HG02678 (cell line): ENCODE measurements at regions not wholly inside any gene's neighbourhood (a gene's known extent, or its start where the extent isn't known, plus 50 kb on each side); places are given as distances from the start of the nearest gene placed in this dataset.
"Not testable (repeated sequence)": the region's sequence is repeated elsewhere in the genome, so short reads cannot be mapped to it uniquely, and the experiment has no call there.

ENCODE experiments used
- ATAC-seq: cut with Tn5 transposase; IDR thresholded peaks from one replicate; pipeline ENCODE4 v1.9.1; 2021; ENCODE audit warnings: mild to moderate bottlenecking, moderate library complexity; ENCODE audit not compliant: unreplicated experiment

DNA sequence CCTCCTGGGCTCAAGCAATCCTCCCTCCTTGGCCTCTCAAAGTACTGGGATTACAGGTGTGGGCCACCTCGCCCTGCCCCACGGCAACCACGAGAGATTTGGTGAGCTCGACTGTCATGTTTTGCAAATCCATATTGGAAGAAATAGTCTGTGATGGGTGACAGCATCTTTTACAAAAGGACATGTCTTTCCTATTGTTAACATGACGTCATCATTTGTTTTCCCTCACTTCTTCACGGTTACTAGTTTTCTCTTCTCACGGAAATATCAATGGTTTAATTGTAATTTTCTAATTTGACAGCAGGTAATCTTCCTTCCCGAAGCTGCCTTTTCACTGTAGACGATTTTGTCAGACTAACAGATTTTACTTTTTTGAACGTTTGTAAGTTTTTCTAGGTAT, 110.8 kb upstream of the GREM2 start:
- no peak for ATAC-seq

DNA sequence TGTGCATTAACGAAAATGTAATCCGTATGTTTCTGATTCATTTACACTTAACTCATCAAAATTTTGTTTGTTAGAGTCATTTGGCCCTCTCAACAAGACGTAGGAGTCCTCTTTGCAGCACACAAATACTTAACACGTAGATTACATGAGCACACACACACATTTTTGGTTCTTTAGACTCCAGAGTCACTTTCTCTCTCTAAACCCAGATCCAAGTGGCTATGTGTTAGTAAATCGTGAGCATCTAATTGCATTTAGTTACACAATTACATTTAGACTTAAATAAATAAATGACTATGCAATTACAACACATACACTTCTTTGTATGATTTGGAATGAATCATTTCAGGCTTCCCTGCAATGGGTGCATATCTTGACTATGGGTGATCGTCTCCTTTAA, 109.0 kb upstream of the GREM2 start:
- no peak for ATAC-seq

DNA sequence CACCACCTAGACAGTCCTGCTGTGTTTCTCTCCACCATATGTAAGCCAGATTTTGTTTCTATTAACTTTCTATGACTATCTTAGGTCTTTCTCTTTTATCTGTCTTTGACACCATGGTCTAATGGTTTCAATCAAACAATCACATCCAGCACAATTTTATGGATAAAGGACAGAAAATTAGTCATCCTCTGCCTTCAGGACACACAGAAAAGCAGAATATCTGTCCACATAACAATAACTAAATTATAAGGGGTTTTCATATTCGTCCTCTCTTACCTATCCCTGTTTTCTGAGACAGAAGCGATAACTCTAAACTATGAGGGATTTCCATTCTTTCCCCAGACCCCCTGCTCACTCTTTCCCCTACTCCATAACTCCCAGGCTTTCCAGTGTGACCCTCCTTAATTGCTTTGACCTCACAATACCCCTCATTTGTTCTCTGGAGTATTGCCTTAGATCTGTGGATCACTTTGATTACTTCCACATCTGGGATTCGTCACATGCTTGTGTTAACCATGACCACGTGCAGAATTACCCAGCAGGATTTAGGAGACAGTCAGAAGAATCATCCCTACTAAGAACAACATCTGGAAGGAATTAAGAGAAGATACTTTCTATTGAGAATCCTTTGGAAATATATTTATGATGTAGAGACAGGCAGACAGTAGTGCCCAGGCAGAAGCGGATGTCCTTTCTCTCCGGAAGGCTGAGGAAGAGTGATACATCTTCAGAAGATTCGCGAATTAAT, 108.2 kb upstream of the GREM2 start:
- no peak for ATAC-seq

DNA sequence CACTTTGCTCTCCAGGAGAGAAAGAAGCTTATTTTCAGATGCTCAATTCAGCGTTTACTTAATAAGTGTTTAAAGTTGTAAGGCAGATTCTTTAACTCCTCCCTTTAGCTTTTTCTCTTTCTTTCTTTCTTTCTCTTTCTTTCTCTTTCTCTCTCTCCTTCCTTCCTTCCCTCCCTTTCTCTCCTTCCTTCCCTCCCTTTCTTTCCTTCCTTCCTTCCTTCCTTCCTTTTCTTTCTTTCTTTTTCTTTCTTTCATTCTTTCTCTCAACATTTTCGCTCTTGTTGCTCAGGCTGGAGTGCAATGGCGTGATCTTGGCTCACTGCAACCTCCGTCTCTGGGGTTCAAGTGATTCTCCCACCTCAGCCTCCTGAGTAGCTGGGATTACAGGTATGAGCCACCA, 104.6 kb upstream of the GREM2 start:
- ATAC-seq: not testable (repeated sequence)

DNA sequence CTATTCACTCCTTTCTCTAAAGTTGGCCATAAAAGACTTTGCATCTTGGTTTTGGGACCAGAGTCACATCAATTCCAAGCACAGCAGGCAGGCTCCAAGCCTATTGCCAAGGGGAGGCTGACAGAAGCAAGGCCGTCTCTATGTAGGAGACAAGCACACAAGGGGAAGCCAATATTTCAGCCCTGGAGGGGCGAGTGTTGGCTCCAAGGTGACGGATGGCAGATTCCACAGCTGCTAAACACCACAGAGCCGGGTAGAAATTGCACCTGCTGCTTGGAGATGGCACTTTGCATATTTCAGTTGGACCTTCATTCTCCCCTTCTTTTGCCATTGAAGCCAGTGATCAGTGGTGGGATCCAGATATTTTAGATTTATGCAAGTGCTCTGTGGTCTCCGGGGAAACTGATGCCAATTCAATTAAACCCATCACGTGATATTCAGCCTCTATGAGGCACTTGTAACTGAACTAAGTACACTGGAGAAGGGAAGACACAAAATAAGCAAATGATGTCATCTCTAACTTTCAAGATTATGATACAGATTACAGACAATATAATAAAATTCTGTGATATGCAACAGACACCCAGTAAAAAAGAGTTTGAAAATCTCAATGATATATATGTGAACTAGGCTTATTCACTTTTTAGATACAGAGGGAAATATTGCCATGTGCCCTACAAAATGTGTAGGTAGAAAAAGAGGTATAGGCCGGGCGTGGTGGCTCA, 102.8 kb upstream of the GREM2 start:
- ATAC-seq: no peak

DNA sequence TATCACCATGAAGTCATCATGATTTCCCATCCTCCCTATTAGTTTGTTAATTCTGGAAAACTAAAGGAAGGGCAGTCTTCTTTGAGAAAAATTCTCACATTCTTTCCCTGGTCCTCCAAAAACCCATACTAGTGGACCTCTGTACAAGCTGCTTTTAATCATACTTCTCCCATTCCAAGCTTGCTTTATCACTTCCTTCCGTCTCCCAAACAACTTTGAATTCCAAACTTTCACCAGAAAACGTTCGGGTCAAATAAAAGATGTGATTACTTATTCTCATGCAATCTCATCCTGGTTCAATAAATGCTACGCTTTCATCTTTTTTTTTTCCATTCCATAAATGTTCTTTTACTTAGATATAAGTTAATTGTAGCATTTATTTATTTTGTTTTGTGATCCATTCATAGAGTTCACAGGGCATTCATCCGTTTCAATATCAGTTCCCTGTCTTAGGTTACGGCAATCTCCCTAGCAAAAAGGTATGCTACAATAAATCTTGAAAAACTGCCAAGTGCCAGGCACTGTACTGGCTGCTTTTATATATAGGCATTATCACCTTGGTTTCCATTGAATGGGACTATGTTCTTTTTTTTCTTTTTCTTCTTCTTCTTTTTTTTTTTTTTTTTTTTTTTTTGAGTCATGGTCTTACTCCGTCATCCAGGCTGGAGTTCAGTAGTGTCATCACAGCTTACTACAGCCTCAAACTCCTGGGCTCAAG, 100.2 kb upstream of the GREM2 start:
- ATAC-seq: no peak

DNA sequence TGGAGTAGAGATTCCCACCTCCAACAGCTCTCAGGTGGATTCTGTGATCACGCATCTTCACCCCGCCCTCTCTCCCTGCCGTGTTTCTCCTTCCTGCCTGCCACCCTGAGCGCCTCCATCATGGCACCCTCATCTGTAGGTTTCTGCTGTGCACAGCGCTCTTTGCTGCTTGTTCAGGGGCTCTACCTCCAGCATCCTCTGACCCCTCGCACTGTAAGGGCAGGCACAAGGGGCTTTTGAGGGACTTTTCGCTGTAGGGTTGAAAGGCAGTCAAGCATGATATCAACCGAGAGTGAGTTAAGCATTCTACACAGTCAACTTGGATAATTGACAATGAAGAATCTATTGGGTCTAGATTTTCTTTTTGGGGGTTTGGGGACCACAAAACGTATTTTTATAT, 99.1 kb upstream of the GREM2 start:
- ATAC-seq: no peak

DNA sequence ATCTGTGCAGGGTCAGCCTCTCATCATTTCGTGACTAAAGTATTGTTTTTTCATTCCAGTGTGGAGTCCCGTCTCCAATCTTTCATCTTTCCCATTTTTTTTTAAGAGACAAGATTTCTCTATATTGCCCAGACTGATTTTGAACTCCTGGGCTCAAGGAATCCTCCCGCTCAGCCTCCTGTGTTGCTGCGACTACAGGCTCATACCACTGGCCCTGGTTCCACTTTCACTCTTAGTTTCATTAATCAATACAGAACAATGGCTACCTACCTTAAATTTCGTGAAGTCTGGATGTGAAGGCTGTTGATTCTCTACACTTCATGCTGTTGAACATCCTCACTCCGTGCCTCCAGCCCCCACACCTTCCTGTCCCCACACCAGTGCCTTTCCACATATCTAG, 97.7 kb upstream of the GREM2 start:
- no peak for ATAC-seq

DNA sequence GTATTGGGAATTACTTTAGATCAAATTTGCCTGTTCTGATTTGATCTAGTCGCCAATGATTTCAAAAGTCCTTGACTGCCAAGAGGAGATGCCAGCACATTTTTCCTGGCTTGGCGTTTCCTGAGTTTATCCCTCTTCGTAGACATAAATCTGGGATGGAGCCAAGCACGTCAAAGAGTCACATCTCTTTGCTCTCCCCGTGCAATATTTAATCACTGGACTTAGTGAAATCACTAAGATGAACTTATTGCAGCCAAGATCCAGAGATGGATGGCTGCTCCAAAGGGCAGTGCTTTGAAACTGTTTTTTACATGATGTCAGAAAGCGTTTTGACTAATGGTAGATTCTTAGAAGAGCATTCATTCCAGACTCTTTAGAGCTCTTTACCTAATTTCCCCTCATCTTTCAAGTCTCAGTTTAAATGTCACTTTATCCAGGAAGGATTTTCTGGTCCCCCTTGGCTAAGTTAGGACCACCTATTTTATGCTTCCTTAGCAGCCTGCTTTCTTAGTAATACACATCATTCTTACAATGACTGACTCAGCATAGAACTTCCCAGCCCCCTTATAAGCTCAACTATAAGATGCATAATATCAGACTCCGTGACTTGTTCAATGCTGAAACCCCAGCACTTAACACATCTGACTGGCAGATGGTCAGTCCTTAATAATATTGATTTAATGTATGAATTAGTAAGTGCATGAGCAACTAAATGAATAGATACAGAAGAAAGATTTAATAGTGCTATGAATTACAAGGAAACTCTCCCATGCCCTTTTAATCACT, 94.4 kb upstream of the GREM2 start:
- no peak for ATAC-seq

DNA sequence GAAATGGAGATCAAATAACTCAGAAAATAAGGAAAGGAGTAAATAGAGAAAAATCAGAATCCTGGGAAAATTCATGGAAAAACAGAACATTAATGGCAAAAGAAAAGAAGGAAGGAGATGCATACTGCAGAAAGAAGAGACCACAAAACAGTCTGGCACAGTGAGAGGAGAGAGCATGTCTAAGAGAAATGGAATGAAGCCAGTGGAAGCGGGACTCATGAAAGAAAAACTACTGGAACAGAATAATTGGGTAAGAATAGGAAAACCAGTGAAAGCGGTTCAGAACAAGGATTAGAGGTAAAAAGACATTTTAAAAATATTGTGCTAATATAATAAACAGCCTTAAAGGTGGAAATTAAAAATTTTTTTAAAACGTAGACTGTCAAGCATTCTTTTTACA, 93.6 kb upstream of the GREM2 start:
- no peak for ATAC-seq

DNA sequence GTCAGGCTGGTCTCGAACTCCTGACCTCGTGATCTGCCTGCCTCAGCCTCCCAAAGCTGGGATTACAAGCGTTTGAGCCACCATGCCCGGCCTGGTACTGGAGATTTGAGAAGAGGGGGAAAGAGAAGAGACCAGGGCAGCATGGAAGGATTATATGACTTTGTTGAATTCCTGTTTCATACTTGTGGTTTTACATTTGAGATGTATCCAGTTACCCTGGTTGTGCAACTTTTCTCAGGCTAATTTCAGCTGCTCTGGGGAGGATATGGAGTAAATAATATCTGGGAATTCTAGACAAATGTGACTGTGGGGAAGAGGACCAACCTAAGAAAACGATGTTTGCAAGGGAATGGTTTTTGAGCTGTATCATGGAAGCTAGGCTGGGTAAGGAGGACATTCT, 89.5 kb upstream of the GREM2 start:
- ATAC-seq: no peak

DNA sequence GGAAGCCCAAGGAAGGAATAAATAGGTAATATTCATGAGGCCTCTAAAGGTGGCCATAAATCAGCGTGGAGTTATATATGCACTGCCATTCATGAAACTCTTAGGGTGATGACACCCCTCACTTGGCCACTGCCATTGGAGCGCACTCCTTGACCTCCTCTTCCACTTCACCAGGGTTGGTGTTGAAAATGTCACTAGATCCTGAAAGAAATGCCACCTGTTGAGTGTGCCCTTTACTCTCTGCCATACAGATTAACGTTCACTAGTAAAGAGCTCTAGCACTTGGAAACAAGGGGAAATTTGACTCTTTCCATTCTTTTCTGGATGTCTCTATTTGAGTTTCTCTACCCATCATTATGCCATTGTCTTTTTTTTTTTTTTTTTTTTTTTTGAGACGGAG, 83.5 kb upstream of the GREM2 start:
- ATAC-seq: no peak

DNA sequence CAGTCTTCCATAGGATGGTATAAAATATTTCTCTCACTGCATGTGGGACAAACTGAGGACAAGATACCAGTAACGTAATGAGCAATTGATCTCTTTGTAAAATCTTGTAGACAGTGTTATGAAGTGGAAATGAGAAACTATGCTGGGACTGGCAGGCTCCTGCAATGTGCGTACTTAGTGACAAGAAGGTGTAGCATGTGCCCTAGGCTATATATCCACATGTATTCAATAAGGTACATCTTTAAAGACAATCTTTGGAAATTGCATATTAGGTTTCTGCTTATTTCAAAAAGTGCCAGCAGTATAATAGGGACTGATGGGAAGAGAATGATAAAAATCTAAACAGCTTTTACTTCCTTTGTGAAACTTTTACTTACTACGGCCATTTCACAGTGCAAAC, 81.9 kb upstream of the GREM2 start:
- ATAC-seq: no peak

DNA sequence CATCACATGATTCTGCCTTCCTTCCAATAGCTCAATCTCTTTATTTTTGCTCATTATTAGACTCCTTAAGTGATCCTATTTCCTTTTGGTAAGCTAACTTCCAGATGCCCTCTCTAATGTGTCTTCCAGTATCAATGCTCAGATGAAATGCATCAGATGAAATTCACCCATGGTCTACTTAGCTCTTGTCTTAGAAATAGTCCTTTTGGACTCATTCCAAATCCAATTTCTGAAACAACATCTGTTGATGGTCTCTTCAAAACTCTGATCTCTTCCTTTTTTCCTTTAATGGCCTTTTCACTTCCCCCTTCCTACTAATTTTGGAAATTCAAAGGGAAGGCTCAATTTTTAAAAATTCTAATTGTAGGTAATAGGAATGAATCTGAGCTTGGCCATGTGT, 81.1 kb upstream of the GREM2 start:
- ATAC-seq: no peak

DNA sequence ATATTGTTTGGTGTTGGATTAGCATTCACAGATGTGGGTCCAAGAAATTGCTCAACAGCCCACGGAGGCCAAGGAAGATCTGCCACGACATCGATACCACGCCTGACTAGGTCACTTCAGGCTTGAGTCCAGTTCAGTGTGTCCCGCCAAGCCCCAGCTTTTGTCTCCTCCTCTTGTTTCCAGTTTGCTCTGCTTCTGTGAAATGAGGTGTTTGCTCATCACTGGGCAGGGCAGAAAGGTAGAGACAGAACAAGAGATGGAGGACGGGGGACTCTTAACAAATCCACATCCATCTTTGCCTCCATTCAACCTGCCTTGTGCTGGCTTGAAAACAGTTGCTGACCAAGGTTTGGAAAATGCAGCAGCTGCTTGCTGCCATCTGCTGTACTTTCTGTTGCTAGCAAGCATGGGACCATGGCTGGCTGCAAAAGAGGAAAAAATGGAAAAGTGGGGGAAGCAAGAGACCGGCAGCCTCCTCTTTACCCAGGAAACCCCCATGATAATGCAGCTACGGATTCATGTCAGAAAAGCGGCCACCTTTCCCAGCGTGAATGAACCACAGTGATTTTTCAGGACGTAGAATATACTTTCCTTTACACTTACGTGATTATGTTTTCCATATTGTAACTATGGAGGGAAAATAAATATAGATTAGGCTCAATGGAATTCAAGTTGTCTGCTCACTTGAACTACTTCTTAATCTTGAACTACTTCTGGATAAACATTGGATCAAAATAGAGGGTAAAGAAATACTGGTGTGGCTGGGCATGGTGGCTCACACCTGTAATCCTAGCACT, 80.2 kb upstream of the GREM2 start:
- ATAC-seq: no peak

DNA sequence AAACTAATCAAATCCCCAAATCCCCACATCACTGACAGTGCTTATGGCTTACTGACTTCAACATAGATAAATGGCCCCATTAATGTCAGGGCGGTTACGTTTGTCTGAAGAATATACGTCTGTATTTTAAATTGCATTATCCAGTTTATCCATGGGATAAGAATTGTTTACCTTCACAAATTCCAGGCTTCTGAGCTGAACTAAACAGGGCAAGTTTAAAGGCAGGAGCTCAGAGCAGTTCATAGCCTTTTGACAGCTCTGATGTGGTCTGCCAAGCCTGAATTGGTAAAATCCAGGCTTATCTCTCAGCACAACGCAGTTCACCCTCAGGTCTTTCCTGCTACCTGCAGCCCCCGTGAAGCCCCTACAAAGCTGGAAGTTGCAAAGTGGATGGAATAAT, 79.5 kb upstream of the GREM2 start:
- no peak for ATAC-seq

DNA sequence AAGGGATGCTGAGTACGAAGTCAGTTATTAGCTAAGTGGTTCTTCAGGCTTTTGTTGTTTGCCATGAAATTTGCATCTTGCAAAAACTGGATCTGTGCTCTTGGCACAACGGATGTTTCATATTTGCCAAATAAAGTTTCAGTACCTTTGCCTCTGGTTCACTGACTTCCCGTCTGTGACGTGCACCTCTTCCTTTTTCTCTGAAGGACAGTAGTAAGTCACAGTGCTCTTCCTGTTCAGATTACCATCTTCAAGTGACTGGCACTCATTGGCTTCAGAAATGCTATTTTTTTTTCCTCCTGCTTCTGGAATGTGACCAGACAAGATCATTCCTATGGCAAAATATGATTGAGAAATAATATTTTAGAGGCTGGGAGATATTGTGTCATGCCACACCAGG, 75.9 kb upstream of the GREM2 start:
- ATAC-seq: peak; percentile 87

DNA sequence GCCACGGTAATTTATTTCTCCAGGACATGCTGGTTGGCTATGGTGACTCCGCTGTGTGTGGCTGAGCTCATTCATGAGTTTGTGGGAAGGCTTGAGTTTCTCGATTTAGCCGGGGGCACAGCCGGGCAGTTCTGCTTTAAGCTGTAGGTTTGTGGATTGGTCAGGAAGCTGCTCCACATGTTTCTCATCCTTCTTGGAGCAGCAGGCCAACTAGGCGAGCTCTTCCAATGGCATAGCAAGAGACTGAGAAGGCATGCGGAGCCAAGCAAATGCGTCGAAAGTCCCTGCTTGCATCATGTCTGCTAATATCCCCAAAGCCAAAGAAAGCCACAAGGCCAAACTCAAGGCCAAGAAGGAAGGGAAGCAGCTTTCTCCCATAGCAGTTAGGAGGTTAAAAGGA, 71.6 kb upstream of the GREM2 start:
- ATAC-seq: no peak

DNA sequence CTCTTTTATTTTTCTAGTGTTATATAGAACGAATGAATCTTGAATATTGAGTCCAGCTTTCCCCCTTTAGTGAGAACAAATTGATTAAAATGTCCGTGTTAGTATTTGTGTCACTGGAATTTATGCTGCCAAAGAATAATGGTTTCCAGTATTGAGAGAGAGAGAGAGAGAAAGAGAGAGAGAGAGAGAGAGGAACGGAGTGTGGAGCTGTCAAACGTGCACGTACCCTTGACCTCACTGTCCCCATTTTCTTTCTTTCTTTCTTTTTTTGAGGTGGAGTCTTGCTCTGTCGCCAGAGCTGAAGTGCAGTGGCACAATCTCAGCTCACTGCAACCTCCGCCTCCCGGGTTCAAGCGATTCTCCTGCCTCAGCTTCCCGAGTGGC, 70.9 kb upstream of the GREM2 start:
- ATAC-seq: no peak

DNA sequence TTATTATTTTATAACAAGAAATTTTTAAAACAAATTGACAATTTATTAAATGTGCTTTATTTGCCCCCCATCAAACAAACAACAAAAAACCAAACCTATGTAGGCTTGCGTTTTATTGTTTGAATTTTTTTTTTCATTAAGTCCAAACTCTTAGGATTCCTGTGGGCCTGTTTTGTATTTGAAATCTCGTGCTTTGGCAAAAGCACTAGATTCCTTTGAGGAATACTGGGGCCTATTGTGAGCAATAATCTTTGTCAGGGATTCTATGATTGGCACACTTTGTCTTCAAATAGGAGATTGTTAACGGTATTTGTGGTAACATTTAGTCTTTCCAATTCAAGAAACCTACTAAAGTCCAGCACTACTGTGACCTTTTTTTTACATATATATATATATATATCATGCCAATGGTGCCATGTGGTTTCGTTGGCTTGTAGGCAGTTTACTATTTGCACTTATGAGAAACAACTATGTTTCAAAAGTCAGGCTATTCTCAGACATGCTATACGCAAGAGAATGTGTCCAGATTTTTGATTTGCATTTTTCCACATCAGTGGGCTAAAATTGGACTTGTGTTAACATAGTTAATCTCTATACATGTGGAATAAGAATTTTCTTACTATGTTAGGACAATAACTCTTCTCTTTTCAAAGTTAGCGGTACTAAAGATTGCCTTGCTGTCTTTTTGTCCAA, 70.4 kb upstream of the GREM2 start:
- no peak for ATAC-seq
